ENCODE measurements at regions not wholly inside any gene's neighbourhood (a gene's known extent, or its start where the extent isn't known, plus 50 kb on each side); places are given as distances from the start of the nearest gene placed in this dataset.

DNA sequence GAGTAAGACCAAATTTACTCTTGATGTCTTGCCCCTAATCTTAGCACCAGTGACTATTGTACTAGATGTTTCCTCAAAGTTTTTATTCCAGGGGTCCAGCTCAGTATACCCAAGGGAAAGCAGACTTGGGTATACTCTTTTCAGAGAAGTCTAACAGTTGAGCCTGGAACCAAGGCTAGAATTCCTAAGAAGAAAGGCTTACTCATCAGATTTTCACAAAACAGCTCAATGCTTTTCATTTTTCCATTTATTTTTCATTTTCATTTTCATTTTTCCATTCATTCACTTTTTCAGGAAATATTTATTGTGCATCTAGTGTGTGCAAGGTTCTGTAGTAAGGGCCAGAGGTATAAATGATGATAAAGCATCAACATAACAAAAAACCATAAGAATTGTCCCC lies 143.2 kb downstream of the PHLDA1 start:
- TF ChIP-seq, protein P1, sequence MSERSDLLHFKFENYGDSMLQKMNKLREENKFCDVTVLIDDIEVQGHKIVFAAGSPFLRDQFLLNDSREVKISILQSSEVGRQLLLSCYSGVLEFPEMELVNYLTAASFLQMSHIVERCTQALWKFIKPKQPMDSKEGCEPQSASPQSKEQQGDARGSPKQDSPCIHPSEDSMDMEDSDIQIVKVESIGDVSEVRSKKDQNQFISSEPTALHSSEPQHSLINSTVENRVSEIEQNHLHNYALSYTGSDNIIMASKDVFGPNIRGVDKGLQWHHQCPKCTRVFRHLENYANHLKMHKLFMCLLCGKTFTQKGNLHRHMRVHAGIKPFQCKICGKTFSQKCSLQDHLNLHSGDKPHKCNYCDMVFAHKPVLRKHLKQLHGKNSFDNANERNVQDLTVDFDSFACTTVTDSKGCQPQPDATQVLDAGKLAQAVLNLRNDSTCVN (tag by site-specific recombination; optimal IDR thresholded peaks at IDR 0.05) = no peak
- TF ChIP-seq, protein P2, sequence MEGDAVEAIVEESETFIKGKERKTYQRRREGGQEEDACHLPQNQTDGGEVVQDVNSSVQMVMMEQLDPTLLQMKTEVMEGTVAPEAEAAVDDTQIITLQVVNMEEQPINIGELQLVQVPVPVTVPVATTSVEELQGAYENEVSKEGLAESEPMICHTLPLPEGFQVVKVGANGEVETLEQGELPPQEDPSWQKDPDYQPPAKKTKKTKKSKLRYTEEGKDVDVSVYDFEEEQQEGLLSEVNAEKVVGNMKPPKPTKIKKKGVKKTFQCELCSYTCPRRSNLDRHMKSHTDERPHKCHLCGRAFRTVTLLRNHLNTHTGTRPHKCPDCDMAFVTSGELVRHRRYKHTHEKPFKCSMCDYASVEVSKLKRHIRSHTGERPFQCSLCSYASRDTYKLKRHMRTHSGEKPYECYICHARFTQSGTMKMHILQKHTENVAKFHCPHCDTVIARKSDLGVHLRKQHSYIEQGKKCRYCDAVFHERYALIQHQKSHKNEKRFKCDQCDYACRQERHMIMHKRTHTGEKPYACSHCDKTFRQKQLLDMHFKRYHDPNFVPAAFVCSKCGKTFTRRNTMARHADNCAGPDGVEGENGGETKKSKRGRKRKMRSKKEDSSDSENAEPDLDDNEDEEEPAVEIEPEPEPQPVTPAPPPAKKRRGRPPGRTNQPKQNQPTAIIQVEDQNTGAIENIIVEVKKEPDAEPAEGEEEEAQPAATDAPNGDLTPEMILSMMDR (tag by site-specific recombination; IDR thresholded peaks at IDR 0.05) = no peak
- TF ChIP-seq ZNF747 (tag by site-specific recombination; IDR thresholded peaks at IDR 0.05) (no peak), MYNN (tag by site-specific recombination; IDR thresholded peaks at IDR 0.05; ENCODE audit: borderline replicate concordance) (no peak), BCL11A (tag by site-specific recombination; IDR thresholded peaks at IDR 0.05; ENCODE audit: low read depth) (no peak), ZNF266 (tag by site-specific recombination; IDR thresholded peaks at IDR 0.05; ENCODE audit: low read depth) (no peak), ZBTB20 (tag by site-specific recombination; IDR thresholded peaks at IDR 0.05) (no peak), ZNF521 (tag by site-specific recombination; IDR thresholded peaks at IDR 0.05) (no peak)
